CD14-positive monocyte (primary cell): ENCODE measurements at regions not wholly inside any gene's neighbourhood (a gene's known extent, or its start where the extent isn't known, plus 50 kb on each side); places are given as distances from the start of the nearest gene placed in this dataset.

ENCODE experiments used
- DNase-seq, 3 donors: peaks; one replicate each; pipeline ENCODE4 v3.0.0-alpha.2; 2011 to 2022
- H2AFZ ChIP-seq: 2 replicates; pipeline ENCODE4 v1.6.0; 2012; ENCODE audit warnings: mild to moderate bottlenecking, low read depth, low read length, inconsistent platforms; ENCODE audit not compliant: insufficient read depth, poor library complexity, severe bottlenecking
- H3K27ac ChIP-seq, 2 donors: 1 replicate in 1 of 2; 2 replicates in 1 of 2; pipeline ENCODE4 v1.5.1; 2012 to 2013; ENCODE audit warnings: low read length in 2 of 2, control low read depth in 1 of 2, inconsistent platforms in 1 of 2, low read depth in 1 of 2, mild to moderate bottlenecking in 1 of 2
- H3K27me3 ChIP-seq, 2 donors: one replicate each; pipeline versions ENCODE4 v1.6.0 to v1.6.1; 2011 to 2013; ENCODE audit warnings: low read length in 2 of 2; ENCODE audit not compliant: control insufficient read depth in 2 of 2, insufficient read depth in 2 of 2
- H3K36me3 ChIP-seq, 2 donors: replicated peaks in 1 of 2; 1 replicate in 1 of 2; 2 replicates in 1 of 2; pipeline versions ENCODE4 v1.5.1 to v1.6.1; 2012 to 2013; ENCODE audit warnings: low read length in 2 of 2, control low read depth in 1 of 2, inconsistent platforms in 1 of 2, mild to moderate bottlenecking in 1 of 2; ENCODE audit not compliant: insufficient read depth in 2 of 2, control insufficient read depth in 1 of 2
- H3K4me1 ChIP-seq, 2 donors: 1 replicate in 1 of 2; 2 replicates in 1 of 2; pipeline versions ENCODE4 v1.5.1 to v1.6.1; 2012 to 2013; ENCODE audit warnings: low read length in 2 of 2, control low read depth in 1 of 2, inconsistent platforms in 1 of 2, mild to moderate bottlenecking in 1 of 2, moderate library complexity in 1 of 2; ENCODE audit not compliant: insufficient read depth in 2 of 2, control insufficient read depth in 1 of 2
- H3K4me2 ChIP-seq: replicated peaks from 2 replicates; pipeline ENCODE3; 2012; ENCODE audit warnings: low read length, moderate library complexity, mild to moderate bottlenecking; ENCODE audit not compliant: poor library complexity, severe bottlenecking; ENCODE audit errors: extremely low read depth
- H3K4me3 ChIP-seq, 3 experiments: fragments of 200-600 bp in 1 of 3; sonication (generic) in 1 of 3; replicated peaks in 1 of 3; 1 replicate in 2 of 3; 2 replicates in 1 of 3; pipeline ENCODE4 v1.5.1; 2011 to 2013; ENCODE audit warnings: low read length in 3 of 3, mild to moderate bottlenecking in 3 of 3, control low read depth in 2 of 3, low read depth in 2 of 3, inconsistent platforms in 1 of 3, moderate library complexity in 1 of 3
- H3K79me2 ChIP-seq: 2 replicates; pipeline ENCODE4 v1.6.0; 2012; ENCODE audit warnings: mild to moderate bottlenecking, control low read depth, inconsistent platforms, low read length, moderate library complexity; ENCODE audit not compliant: insufficient read depth
- H3K9ac ChIP-seq: 2 replicates; pipeline ENCODE4 v1.6.0; 2017; ENCODE audit warnings: low read length, mild to moderate bottlenecking; ENCODE audit not compliant: insufficient read depth, poor library complexity, severe bottlenecking
- H3K9me3 ChIP-seq, 2 donors: replicated peaks in 1 of 2; 1 replicate in 1 of 2; 2 replicates in 1 of 2; pipeline versions ENCODE4 v1.5.1 to v1.6.1; 2012 to 2013; ENCODE audit warnings: low read length in 2 of 2, control low read depth in 1 of 2; ENCODE audit not compliant: control insufficient read depth in 1 of 2, insufficient read depth in 1 of 2
- H4K20me1 ChIP-seq: 2 replicates; pipeline ENCODE4 v1.6.0; 2012; ENCODE audit warnings: mild to moderate bottlenecking, low read length, control low read depth, moderate library complexity; ENCODE audit not compliant: insufficient read depth
- H3K27ac Mint-ChIP-seq, 7 donors: one replicate each; pipeline ENCODE4 v1.8.0; 2020; ENCODE audit warnings: mild to moderate bottlenecking in 7 of 7, mixed read lengths in 7 of 7, moderate library complexity in 6 of 7, inconsistent platforms in 2 of 7
- H3K27me3 Mint-ChIP-seq, 3 donors: one replicate each; pipeline ENCODE4 v1.8.0; 2021 to 2022; ENCODE audit warnings: low read depth in 3 of 3, mild to moderate bottlenecking in 3 of 3, mixed read lengths in 3 of 3, moderate library complexity in 3 of 3, inconsistent platforms in 1 of 3
- H3K36me3 Mint-ChIP-seq, 2 donors: one replicate each; pipeline ENCODE4 v1.8.0; 2020; ENCODE audit warnings: mixed read lengths in 2 of 2, inconsistent platforms in 1 of 2, mild to moderate bottlenecking in 1 of 2
- H3K4me1 Mint-ChIP-seq: one replicate; pipeline ENCODE4 v1.8.0; 2020; ENCODE audit warnings: mild to moderate bottlenecking, mixed read lengths
- H3K4me3 Mint-ChIP-seq, 2 donors: one replicate each; pipeline ENCODE4 v1.8.0; 2020; ENCODE audit warnings: mild to moderate bottlenecking in 2 of 2, mixed read lengths in 2 of 2, moderate library complexity in 1 of 2
- H3K9me3 Mint-ChIP-seq, 7 donors: one replicate each; pipeline ENCODE4 v1.8.0; 2020 to 2022; ENCODE audit warnings: mixed read lengths in 7 of 7, mild to moderate bottlenecking in 6 of 7, moderate library complexity in 6 of 7, inconsistent platforms in 2 of 7
- CTCF ChIP-seq: fragments of 200-600 bp; IDR thresholded peaks from one replicate; pipeline ENCODE4 v1.8.0; 2022; ENCODE audit warnings: antibody characterized with exemption, mild to moderate bottlenecking
- WGBS: methylation state at CpG from one replicate; pipeline ENCODE4 v1.1.5; 2013; ENCODE audit warnings: missing lambda C conversion rate; ENCODE audit not compliant: insufficient coverage; 5-methylcytosine and 5-hydroxymethylcytosine counted together
- intact Hi-C, 2 donors: fragments of 100-400 bp; cut with micrococcal nuclease; formaldehyde crosslinking; loops; one replicate each; pipeline versions ENCODE4 v1.15.0 to v1.15.1; 2023

GRCh38 chr5:136665331-136665730 lies 300.0 kb upstream of the TRPC7 start:
- no peak overlapping the region for H3K27ac ChIP-seq
- peaks cover 0 to 2% (median 2%) of the 10 kb centered on the region in 3 donors for H3K27me3 Mint-ChIP-seq
- no peak for TF ChIP-seq CTCF

GRCh38 chr5:136661026-136661425 lies 295.7 kb upstream of the TRPC7 start:
- H3K36me3 Mint-ChIP-seq: no peaks in the 10 kb centered on the region
- 100% methylated on average over 1 of the region's 2 CpGs for WGBS

More at GRCh38 chr5:136665331-136665730, 300.0 kb upstream of the TRPC7 start:
- WGBS: no CpG with 5 or more reads among the region's 1 CpG
- Histone ChIP-seq H3K4me3 (no peak overlapping the region), H3K27me3 (no peaks in the 10 kb centered on the region), H3K79me2 (no peaks in the 10 kb centered on the region), H3K9me3 (peaks cover 0 to 9% of the 10 kb centered on the region in 2 donors), H3K4me2 (no peak overlapping the region), H4K20me1 (no peaks in the 10 kb centered on the region), H3K36me3 (no peaks in the 10 kb centered on the region), H3K4me1 (no peaks in the 10 kb centered on the region), H2AFZ (no peak overlapping the region), H3K9ac (no peak overlapping the region)
- no peak for DNase-seq
- intact Hi-C loops: no loop called here
- H3K4me3 Mint-ChIP-seq: no peak overlapping the region
- H3K36me3 Mint-ChIP-seq: no peaks in the 10 kb centered on the region
- no peak overlapping the region for H3K27ac Mint-ChIP-seq
- H3K9me3 Mint-ChIP-seq: peaks cover 0 to 13% (median 3%) of the 10 kb centered on the region in 7 donors
- H3K4me1 Mint-ChIP-seq: no peaks in the 10 kb centered on the region

More at GRCh38 chr5:136661026-136661425, 295.7 kb upstream of the TRPC7 start:
- Mint-ChIP-seq H3K9me3 (peaks cover 0 to 3% (median 0%) of the 10 kb centered on the region in 7 donors), H3K4me3 (no peak overlapping the region), H3K4me1 (no peaks in the 10 kb centered on the region), H3K27me3 (peaks cover 0 to 2% (median 0%) of the 10 kb centered on the region in 3 donors), H3K27ac (no peak overlapping the region)
- Histone ChIP-seq H3K27me3 (no peaks in the 10 kb centered on the region), H2AFZ (no peak overlapping the region), H3K79me2 (no peaks in the 10 kb centered on the region), H3K9ac (no peak overlapping the region), H3K4me3 (no peak overlapping the region), H3K4me1 (no peaks in the 10 kb centered on the region), H3K27ac (no peak overlapping the region), H3K9me3 (no peaks in the 10 kb centered on the region), H3K4me2 (no peak overlapping the region), H4K20me1 (no peaks in the 10 kb centered on the region), H3K36me3 (no peaks in the 10 kb centered on the region)
- TF ChIP-seq CTCF: no peak
- intact Hi-C loops: no loop called here
- DNase-seq: no peak
